ENCODE measurements at regions not wholly inside any gene's neighbourhood (a gene's known extent, or its start where the extent isn't known, plus 50 kb on each side); places are given as distances from the start of the nearest gene placed in this dataset.
"Not testable (repeated sequence)": the region's sequence is repeated elsewhere in the genome, so short reads cannot be mapped to it uniquely, and the experiment has no call there.

GRCh38 chr3:154658000-154658399, 228.0 kb upstream of the GPR149 start:
- no peak for DNase-seq

- no peak for DNase-seq
Measured at GRCh38 chr3:154657218-154657617, 227.2 kb upstream of the GPR149 start.

- DNase-seq: no peak
Measured at GRCh38 chr3:154656486-154656885, 226.5 kb upstream of the GPR149 start.

GRCh38 chr3:154642145-154642544, 212.2 kb upstream of the GPR149 start:
- no peak for DNase-seq

- no peak for DNase-seq
Measured at GRCh38 chr3:154625756-154626155, 195.8 kb upstream of the GPR149 start.

- DNase-seq: not testable (repeated sequence)
Measured at GRCh38 chr3:154619621-154620020, 189.6 kb upstream of the GPR149 start.

GRCh38 chr3:154616298-154616697, 186.3 kb upstream of the GPR149 start:
- no peak for DNase-seq

GRCh38 chr3:154615471-154615870, 185.5 kb upstream of the GPR149 start:
- DNase-seq: no peak

GRCh38 chr3:154614601-154615000, 184.6 kb upstream of the GPR149 start:
- no peak for DNase-seq

GRCh38 chr3:154614078-154614477, 184.1 kb upstream of the GPR149 start:
- no peak for DNase-seq

- no peak for DNase-seq
Measured at GRCh38 chr3:154602241-154602640, 172.3 kb upstream of the GPR149 start.

GRCh38 chr3:154598166-154598565, 168.2 kb upstream of the GPR149 start:
- no peak for DNase-seq

- no peak for DNase-seq
Measured at GRCh38 chr3:154590675-154591384, 160.8 kb upstream of the GPR149 start.

- DNase-seq: no peak
Measured at GRCh38 chr3:154588831-154589230, 158.8 kb upstream of the GPR149 start.

- no peak for DNase-seq
Measured at GRCh38 chr3:154584974-154585373, 155.0 kb upstream of the GPR149 start.

- no peak for DNase-seq
Measured at GRCh38 chr3:154584041-154584440, 154.1 kb upstream of the GPR149 start.

GRCh38 chr3:154583086-154583634, 153.2 kb upstream of the GPR149 start:
- DNase-seq: no peak

GRCh38 chr3:154582501-154582900, 152.5 kb upstream of the GPR149 start:
- no peak for DNase-seq

- DNase-seq: no peak
Measured at GRCh38 chr3:154571553-154572226, 141.7 kb upstream of the GPR149 start.

GRCh38 chr3:154568064-154568463, 138.1 kb upstream of the GPR149 start:
- no peak for DNase-seq

- no peak for DNase-seq
Measured at GRCh38 chr3:154559623-154560022, 129.6 kb upstream of the GPR149 start.

- DNase-seq: no peak
Measured at GRCh38 chr3:154552338-154552737, 122.3 kb upstream of the GPR149 start.

- no peak for DNase-seq
Measured at GRCh38 chr3:154549391-154549790, 119.4 kb upstream of the GPR149 start.

GRCh38 chr3:154548341-154548740, 118.4 kb upstream of the GPR149 start:
- no peak for DNase-seq

All from NCI-H1930 (cell line).